RWPE2 (cell line): ENCODE measurements at regions not wholly inside any gene's neighbourhood (a gene's known extent, or its start where the extent isn't known, plus 50 kb on each side); places are given as distances from the start of the nearest gene placed in this dataset.

Experiments
- ATAC-seq: fragments of 200-7000 bp; cut with Tn5 transposase; 3 replicates; pipeline ENCODE4 v1.9.1; 2021; ENCODE audit warnings: low read depth
- DNase-seq: peaks from one replicate; pipeline ENCODE4 v3.0.0-alpha.2; 2020; ENCODE audit warnings: low spot score
- H3K27ac ChIP-seq: fragments of 450-650 bp; 2 replicates; pipeline ENCODE4 v1.5.1; 2017; ENCODE audit warnings: mild to moderate bottlenecking; ENCODE audit not compliant: poor library complexity, severe bottlenecking
- H3K27me3 ChIP-seq: fragments of 250-450 bp; sonication (Bioruptor Pico); 2 replicates; pipeline ENCODE4 v1.5.1; 2021; ENCODE audit warnings: mild to moderate bottlenecking, moderate library complexity; ENCODE audit not compliant: insufficient read depth, poor library complexity, severe bottlenecking
- H3K36me3 ChIP-seq: fragments of 250-450 bp; sonication (Bioruptor Pico); 2 replicates; pipeline ENCODE4 v1.5.1; 2020; ENCODE audit warnings: low read depth, mild to moderate bottlenecking, moderate library complexity
- H3K4me1 ChIP-seq: fragments of 250-450 bp; sonication (Bioruptor Pico); 2 replicates; pipeline ENCODE4 v1.5.1; 2021; ENCODE audit warnings: mild to moderate bottlenecking, moderate library complexity; ENCODE audit not compliant: insufficient read depth, poor library complexity, severe bottlenecking
- H3K4me3 ChIP-seq: fragments of 250-450 bp; sonication (Bioruptor Pico); 2 replicates; pipeline ENCODE4 v1.5.1; 2021; ENCODE audit warnings: mild to moderate bottlenecking, moderate library complexity; ENCODE audit not compliant: severe bottlenecking
- H3K9me3 ChIP-seq: fragments of 250-450 bp; sonication (Bioruptor Pico); 2 replicates; pipeline ENCODE4 v1.5.1; 2021; ENCODE audit warnings: mild to moderate bottlenecking, moderate library complexity; ENCODE audit not compliant: severe bottlenecking
- CTCF ChIP-seq: fragments of 450-650 bp; IDR thresholded peaks from one replicate; pipeline ENCODE4 v1.5.1; 2017; ENCODE audit warnings: mild to moderate bottlenecking, moderate library complexity; ENCODE audit not compliant: poor library complexity, severe bottlenecking

GRCh38 chr16:9536905-9537304, 445.5 kb downstream of the HAPSTR1 start:
- ATAC-seq: no peak
- no peak for TF ChIP-seq CTCF

GRCh38 chr16:9539346-9539745, 447.9 kb downstream of the HAPSTR1 start:
- TF ChIP-seq CTCF: no peak
- Histone ChIP-seq H3K4me1 (no peaks in the 10 kb centered on the region), H3K4me3 (no peak overlapping the region), H3K27me3 (no peaks in the 10 kb centered on the region), H3K36me3 (no peaks in the 10 kb centered on the region), H3K27ac (no peak overlapping the region), H3K9me3 (no peaks in the 10 kb centered on the region)
- ATAC-seq (no peak), DNase-seq (no peak)

More at GRCh38 chr16:9536905-9537304, 445.5 kb downstream of the HAPSTR1 start:
- Histone ChIP-seq H3K4me3 (no peak overlapping the region), H3K9me3 (no peaks in the 10 kb centered on the region), H3K27me3 (no peaks in the 10 kb centered on the region), H3K4me1 (no peaks in the 10 kb centered on the region), H3K36me3 (no peaks in the 10 kb centered on the region), H3K27ac (no peak overlapping the region)
- DNase-seq: no peak

- DNase-seq: no peak
These were observed 450.3 kb downstream of the HAPSTR1 start for GRCh38 chr16:9541723-9542122.

GRCh38 chr16:9542165-9542755, 450.8 kb downstream of the HAPSTR1 start:
- Histone ChIP-seq H3K4me3 (no peak overlapping the region), H3K27ac (no peak overlapping the region), H3K4me1 (no peaks in the 10 kb centered on the region), H3K9me3 (no peaks in the 10 kb centered on the region), H3K27me3 (no peaks in the 10 kb centered on the region), H3K36me3 (no peaks in the 10 kb centered on the region)
- DNase-seq (no peak), ATAC-seq (no peak)
- no peak for TF ChIP-seq CTCF

More at GRCh38 chr16:9541723-9542122, 450.3 kb downstream of the HAPSTR1 start:
- no peak for TF ChIP-seq CTCF
- no peaks in the 10 kb centered on the region for H3K27me3 ChIP-seq
- no peaks in the 10 kb centered on the region for H3K36me3 ChIP-seq
- no peak overlapping the region for H3K4me3 ChIP-seq
- H3K4me1 ChIP-seq: no peaks in the 10 kb centered on the region
- ATAC-seq: no peak
- no peak overlapping the region for H3K27ac ChIP-seq
- no peaks in the 10 kb centered on the region for H3K9me3 ChIP-seq

- Histone ChIP-seq H3K4me3 (no peak overlapping the region), H3K9me3 (no peaks in the 10 kb centered on the region), H3K36me3 (no peaks in the 10 kb centered on the region), H3K27me3 (no peaks in the 10 kb centered on the region), H3K27ac (no peak overlapping the region), H3K4me1 (no peaks in the 10 kb centered on the region)
- TF ChIP-seq CTCF: no peak
- ATAC-seq (no peak), DNase-seq (no peak)
These were observed 454.3 kb downstream of the HAPSTR1 start for GRCh38 chr16:9545522-9546437.
